ENCODE measurements at regions not wholly inside any gene's neighbourhood (a gene's known extent, or its start where the extent isn't known, plus 50 kb on each side); places are given as distances from the start of the nearest gene placed in this dataset. TPM values are rescaled to one million over a fixed set of nuclear protein-coding genes. Genes with fewer than 3 reads are reported as not detected.

GRCh38 chr13:40484974-40485373 lies 181.5 kb downstream of the FOXO1 start:
- no peak for DNase-seq

- DNase-seq = no peak
Observed at GRCh38 chr13:40485611-40486517, 180.6 kb downstream of the FOXO1 start.

GRCh38 chr13:40486518-40487163 lies 179.8 kb downstream of the FOXO1 start:
- no peak for DNase-seq

GRCh38 chr13:40488869-40489391 lies 177.5 kb downstream of the FOXO1 start:
- DNase-seq = no peak

- no peak for DNase-seq
Observed at GRCh38 chr13:40490086-40490758, 176.2 kb downstream of the FOXO1 start.

- no peak for DNase-seq
Observed at GRCh38 chr13:40492511-40492910, 173.9 kb downstream of the FOXO1 start.

- no peak for DNase-seq
Observed at GRCh38 chr13:40494513-40494912, 171.9 kb downstream of the FOXO1 start.

- DNase-seq = no peak
Observed at GRCh38 chr13:40494946-40495620, 171.4 kb downstream of the FOXO1 start.

GRCh38 chr13:40495621-40496001 lies 170.8 kb downstream of the FOXO1 start:
- no peak for DNase-seq

- DNase-seq = no peak
Observed at GRCh38 chr13:40496035-40496810, 170.2 kb downstream of the FOXO1 start.

- no peak for DNase-seq
Observed at GRCh38 chr13:40498461-40498860, 168.0 kb downstream of the FOXO1 start.

GRCh38 chr13:40502236-40502635 lies 164.2 kb downstream of the FOXO1 start:
- no peak for DNase-seq

- no peak for DNase-seq
Observed at GRCh38 chr13:40503011-40503410, 163.4 kb downstream of the FOXO1 start.

GRCh38 chr13:40503966-40504591 lies 162.4 kb downstream of the FOXO1 start:
- no peak for DNase-seq

GRCh38 chr13:40504641-40505040 lies 161.8 kb downstream of the FOXO1 start:
- no peak for DNase-seq

- DNase-seq = no peak
Observed at GRCh38 chr13:40505196-40505595, 161.2 kb downstream of the FOXO1 start.

Small RNAs in the stretch of these regions (small RNA-seq; reads per million reads assigned to genes)
- gene RF00108 (ENCODE audit: low replicate concordance) = 0.31 reads per million, percentile 32 among the genes with 10 or more reads in this experiment
- not detected for gene RNY3P9 (ENCODE audit: low replicate concordance)
- gene RPL17P51 (ENCODE audit: low replicate concordance) = not detected
